Esophagus mucosa (tissue), 1 donor: ENCODE measurements at regions not wholly inside any gene's neighbourhood (a gene's known extent, or its start where the extent isn't known, plus 50 kb on each side); places are given as distances from the start of the nearest gene placed in this dataset.
"Not testable (repeated sequence)": the region's sequence is repeated elsewhere in the genome, so short reads cannot be mapped to it uniquely, and the experiment has no call there.

ENCODE experiments used
- ATAC-seq: fragments of 200-7000 bp; cut with Tn5 transposase; one replicate; pipeline ENCODE4 v1.9.1; 2020
- donor health status: DM: yes; HTN: yes; CAD: no.

GRCh38 chr12:75943730-75944096 lies 87.9 kb downstream of the PHLDA1 start:
- peak; percentile 22 for ATAC-seq

- not testable (repeated sequence) for ATAC-seq
Observed at GRCh38 chr12:75941661-75942060, 89.9 kb downstream of the PHLDA1 start.

GRCh38 chr12:75939016-75939642 lies 92.4 kb downstream of the PHLDA1 start:
- no peak for ATAC-seq

- ATAC-seq, result no peak
Observed at GRCh38 chr12:75938189-75938588, 93.4 kb downstream of the PHLDA1 start.

GRCh38 chr12:75937486-75937885 lies 94.1 kb downstream of the PHLDA1 start:
- no peak for ATAC-seq

- no peak for ATAC-seq
Observed at GRCh38 chr12:75936515-75937440, 94.8 kb downstream of the PHLDA1 start.

- no peak for ATAC-seq
Observed at GRCh38 chr12:75935539-75936242, 95.9 kb downstream of the PHLDA1 start.

GRCh38 chr12:75933101-75933500 lies 98.5 kb downstream of the PHLDA1 start:
- ATAC-seq, result peak; percentile 70

- ATAC-seq, result no peak
Observed at GRCh38 chr12:75932241-75932640, 99.3 kb downstream of the PHLDA1 start.

- ATAC-seq, result no peak
Observed at GRCh38 chr12:75923964-75924666, 107.5 kb downstream of the PHLDA1 start.

GRCh38 chr12:75922944-75923642 lies 108.5 kb downstream of the PHLDA1 start:
- no peak for ATAC-seq

GRCh38 chr12:75921622-75922289 lies 109.8 kb downstream of the PHLDA1 start:
- ATAC-seq, result no peak

- no peak for ATAC-seq
Observed at GRCh38 chr12:75917715-75918114, 113.9 kb downstream of the PHLDA1 start.

- ATAC-seq, result no peak
Observed at GRCh38 chr12:75917083-75917482, 114.5 kb downstream of the PHLDA1 start.

GRCh38 chr12:75913502-75914351 lies 117.8 kb downstream of the PHLDA1 start:
- no peak for ATAC-seq

GRCh38 chr12:75909714-75910656 lies 121.6 kb downstream of the PHLDA1 start:
- ATAC-seq, result no peak

- ATAC-seq, result peak; percentile 55
Observed at GRCh38 chr12:75908961-75909605, 122.5 kb downstream of the PHLDA1 start.

GRCh38 chr12:75905922-75906321 lies 125.7 kb downstream of the PHLDA1 start:
- no peak for ATAC-seq

- no peak for ATAC-seq
Observed at GRCh38 chr12:75900781-75901254, 130.8 kb downstream of the PHLDA1 start.
